ENCODE measurements at regions not wholly inside any gene's neighbourhood (a gene's known extent, or its start where the extent isn't known, plus 50 kb on each side); places are given as distances from the start of the nearest gene placed in this dataset.
"Not testable (repeated sequence)": the region's sequence is repeated elsewhere in the genome, so short reads cannot be mapped to it uniquely, and the experiment has no call there.

DNA sequence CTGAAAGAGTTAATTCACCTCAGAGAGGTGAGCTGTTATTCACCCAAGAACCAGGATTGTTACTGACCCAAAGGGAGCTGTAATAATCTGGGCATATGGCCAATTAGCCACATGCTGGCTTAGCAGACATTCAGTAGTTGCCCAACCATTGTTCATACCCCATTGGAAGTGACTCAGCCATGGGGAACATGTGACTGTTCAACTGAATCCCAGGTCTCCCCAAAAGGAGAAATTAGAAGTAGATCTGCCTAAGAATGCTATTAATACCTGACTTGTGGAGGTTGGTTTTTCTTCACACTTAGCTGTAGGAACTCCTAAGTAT lies 272.6 kb upstream of the UBE2E3 start:
- Mint-ChIP-seq H3K4me3 (no peak overlapping the region), H3K27ac (no peak overlapping the region), H3K27me3 (peaks cover 3% of the 10 kb centered on the region), H3K9me3 (no peaks in the 10 kb centered on the region), H3K4me1 (no peaks in the 10 kb centered on the region), H3K36me3 (ENCODE audit: low read depth) (no peaks in the 10 kb centered on the region)
- ATAC-seq (replicated peaks): no peak

DNA sequence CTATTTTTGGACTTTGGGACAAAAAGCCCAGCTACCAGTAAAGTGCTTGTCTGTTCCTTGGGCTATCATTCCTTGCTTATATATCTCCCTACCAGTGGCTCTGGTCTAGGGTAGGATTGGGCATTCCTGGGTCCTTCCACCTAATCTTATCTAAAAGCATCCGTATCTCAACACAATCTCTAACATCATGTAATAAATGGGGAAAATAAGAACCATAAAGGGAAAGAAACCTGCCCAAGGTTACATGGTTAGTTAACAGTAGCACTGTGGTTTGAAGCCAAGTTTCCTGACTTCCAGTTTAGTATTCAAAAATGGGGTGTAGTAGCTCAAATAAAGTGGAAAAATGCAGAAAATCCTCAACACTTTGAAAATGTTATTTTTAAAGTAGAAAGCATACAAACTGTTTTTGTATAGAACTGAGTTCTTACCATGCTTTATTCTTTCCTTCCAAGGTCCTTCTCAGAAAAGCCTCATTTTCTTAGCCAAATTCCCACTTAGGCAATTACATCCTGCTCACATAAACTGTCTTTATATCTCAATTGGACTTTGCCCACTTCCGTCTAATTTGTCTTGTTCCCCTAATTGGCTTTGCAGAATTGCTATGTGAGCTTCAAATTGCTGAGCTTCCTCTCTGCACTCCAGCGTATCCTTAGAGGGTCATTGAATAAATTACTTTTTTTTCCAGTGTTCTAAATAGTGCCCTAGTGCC lies 273.1 kb upstream of the UBE2E3 start:
- no peaks in the 10 kb centered on the region for H3K4me1 Mint-ChIP-seq
- no peaks in the 10 kb centered on the region for H3K9me3 Mint-ChIP-seq

DNA sequence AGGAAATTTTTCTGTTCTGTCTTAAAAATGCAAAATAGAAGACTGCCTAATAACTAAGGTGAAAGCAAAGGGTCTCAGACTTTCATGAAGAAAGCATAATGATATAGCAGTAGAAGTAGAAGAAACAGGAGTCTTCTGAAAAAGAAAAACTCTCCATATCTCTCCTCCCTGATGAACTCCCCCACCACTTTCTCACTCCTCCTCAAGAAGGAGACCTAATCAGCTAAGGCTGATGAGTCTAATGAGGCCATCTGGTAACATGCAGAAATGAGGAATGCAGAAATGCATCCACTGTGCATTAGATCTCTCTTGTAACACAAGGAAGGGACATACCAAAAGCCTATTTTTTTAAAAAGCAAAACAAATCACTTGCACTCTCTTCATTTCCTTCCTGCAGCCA lies 273.7 kb upstream of the UBE2E3 start:
- no peaks in the 10 kb centered on the region for H3K36me3 Mint-ChIP-seq (ENCODE audit: low read depth)
- H3K27me3 Mint-ChIP-seq: peaks cover 3% of the 10 kb centered on the region
- no peaks in the 10 kb centered on the region for H3K4me1 Mint-ChIP-seq
- no peak for ATAC-seq (replicated peaks)
- H3K9me3 Mint-ChIP-seq: no peaks in the 10 kb centered on the region
- no peak overlapping the region for H3K27ac Mint-ChIP-seq
- H3K4me3 Mint-ChIP-seq: no peak overlapping the region

More for the DNA sequence above, 273.1 kb upstream of the UBE2E3 start:
- Mint-ChIP-seq H3K27me3 (peaks cover 3% of the 10 kb centered on the region), H3K27ac (no peak overlapping the region), H3K36me3 (ENCODE audit: low read depth) (no peaks in the 10 kb centered on the region), H3K4me3 (no peak overlapping the region)
- ATAC-seq (replicated peaks): no peak

DNA sequence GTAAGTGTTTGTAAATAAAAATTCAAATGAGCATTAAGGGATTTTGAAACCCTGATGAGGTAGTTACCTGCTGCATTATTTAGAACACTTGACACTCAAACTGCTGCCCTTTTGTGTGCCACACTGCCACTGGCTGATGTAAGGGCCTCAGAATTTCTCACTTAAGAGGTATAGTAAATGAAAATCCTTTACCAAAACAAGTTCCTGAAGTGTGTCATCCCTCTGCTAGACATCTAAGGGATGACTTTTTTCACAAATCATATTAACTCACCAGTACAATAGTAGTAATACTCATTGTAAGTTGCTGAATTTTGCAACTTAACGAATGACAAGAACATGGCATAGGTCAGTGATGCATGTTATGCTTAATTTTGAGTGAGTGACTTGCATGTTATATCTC lies 274.9 kb upstream of the UBE2E3 start:
- no peaks in the 10 kb centered on the region for H3K36me3 Mint-ChIP-seq (ENCODE audit: low read depth)
- H3K4me3 Mint-ChIP-seq: no peak overlapping the region
- peaks cover 3% of the 10 kb centered on the region for H3K27me3 Mint-ChIP-seq
- no peaks in the 10 kb centered on the region for H3K4me1 Mint-ChIP-seq
- no peak overlapping the region for H3K27ac Mint-ChIP-seq
- H3K9me3 Mint-ChIP-seq: no peaks in the 10 kb centered on the region
- no peak for ATAC-seq (replicated peaks)

- no peak overlapping the region for H3K4me3 Mint-ChIP-seq
- H3K27ac Mint-ChIP-seq: no peak overlapping the region
- H3K27me3 Mint-ChIP-seq: peaks cover 3% of the 10 kb centered on the region
- no peaks in the 10 kb centered on the region for H3K4me1 Mint-ChIP-seq
- H3K36me3 Mint-ChIP-seq (ENCODE audit: low read depth): no peaks in the 10 kb centered on the region
- no peak for ATAC-seq (replicated peaks)
- no peaks in the 10 kb centered on the region for H3K9me3 Mint-ChIP-seq
Observed at GRCh38 chr2:180705122-180705521, 275.3 kb upstream of the UBE2E3 start.

DNA sequence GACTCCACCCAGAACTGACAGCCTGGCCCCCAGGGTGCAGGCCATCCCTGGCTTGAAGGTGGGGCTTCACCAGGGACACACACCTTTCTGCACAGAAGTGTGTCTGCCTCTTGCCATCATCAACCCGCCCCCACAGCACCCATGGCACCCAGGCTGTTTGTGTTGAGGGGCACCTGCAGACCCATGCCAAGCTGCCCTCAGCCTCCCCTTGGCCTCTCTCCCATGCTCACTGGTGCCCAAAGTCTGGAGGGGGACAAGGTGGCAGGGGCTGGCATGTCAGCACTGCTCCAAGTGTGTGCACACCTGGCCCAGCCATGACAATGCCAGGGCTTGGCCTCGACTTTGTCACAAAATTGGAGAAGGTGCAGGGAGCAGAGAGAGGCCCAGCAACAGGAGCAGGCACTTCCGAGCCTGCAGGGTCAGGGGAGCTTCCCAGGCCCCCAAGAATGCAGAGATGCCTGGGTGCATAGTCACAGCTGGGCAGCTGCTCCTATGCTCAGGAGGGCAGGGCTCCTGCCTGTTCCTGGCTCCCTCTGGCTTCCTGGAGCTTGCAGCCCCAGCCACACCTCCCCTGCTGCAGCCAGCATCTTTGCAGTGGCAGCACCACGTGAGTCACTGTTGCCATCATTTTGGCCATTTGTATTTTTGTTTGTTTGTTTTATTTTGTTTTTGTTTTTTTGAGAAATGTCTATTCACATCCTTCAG lies 280.6 kb upstream of the UBE2E3 start:
- Mint-ChIP-seq H3K36me3 (ENCODE audit: low read depth) (no peaks in the 10 kb centered on the region), H3K4me3 (no peak overlapping the region), H3K4me1 (no peaks in the 10 kb centered on the region), H3K9me3 (no peaks in the 10 kb centered on the region), H3K27me3 (no peaks in the 10 kb centered on the region), H3K27ac (no peak overlapping the region)
- ATAC-seq (replicated peaks): peak; percentile 19

- no peak overlapping the region for H3K4me3 Mint-ChIP-seq
- no peaks in the 10 kb centered on the region for H3K36me3 Mint-ChIP-seq (ENCODE audit: low read depth)
Observed at GRCh38 chr2:180698668-180699067, 281.7 kb upstream of the UBE2E3 start.

GRCh38 chr2:180695586-180696401 lies 284.6 kb upstream of the UBE2E3 start:
- no peak for ATAC-seq (replicated peaks)
- Mint-ChIP-seq H3K36me3 (ENCODE audit: low read depth) (no peaks in the 10 kb centered on the region), H3K4me3 (no peak overlapping the region), H3K27ac (no peak overlapping the region), H3K9me3 (no peaks in the 10 kb centered on the region), H3K27me3 (peaks cover 3% of the 10 kb centered on the region), H3K4me1 (no peaks in the 10 kb centered on the region)

More at GRCh38 chr2:180698668-180699067, 281.7 kb upstream of the UBE2E3 start:
- no peaks in the 10 kb centered on the region for H3K9me3 Mint-ChIP-seq
- no peak overlapping the region for H3K27ac Mint-ChIP-seq
- ATAC-seq (replicated peaks): no peak
- H3K4me1 Mint-ChIP-seq: no peaks in the 10 kb centered on the region
- peaks cover 3% of the 10 kb centered on the region for H3K27me3 Mint-ChIP-seq

DNA sequence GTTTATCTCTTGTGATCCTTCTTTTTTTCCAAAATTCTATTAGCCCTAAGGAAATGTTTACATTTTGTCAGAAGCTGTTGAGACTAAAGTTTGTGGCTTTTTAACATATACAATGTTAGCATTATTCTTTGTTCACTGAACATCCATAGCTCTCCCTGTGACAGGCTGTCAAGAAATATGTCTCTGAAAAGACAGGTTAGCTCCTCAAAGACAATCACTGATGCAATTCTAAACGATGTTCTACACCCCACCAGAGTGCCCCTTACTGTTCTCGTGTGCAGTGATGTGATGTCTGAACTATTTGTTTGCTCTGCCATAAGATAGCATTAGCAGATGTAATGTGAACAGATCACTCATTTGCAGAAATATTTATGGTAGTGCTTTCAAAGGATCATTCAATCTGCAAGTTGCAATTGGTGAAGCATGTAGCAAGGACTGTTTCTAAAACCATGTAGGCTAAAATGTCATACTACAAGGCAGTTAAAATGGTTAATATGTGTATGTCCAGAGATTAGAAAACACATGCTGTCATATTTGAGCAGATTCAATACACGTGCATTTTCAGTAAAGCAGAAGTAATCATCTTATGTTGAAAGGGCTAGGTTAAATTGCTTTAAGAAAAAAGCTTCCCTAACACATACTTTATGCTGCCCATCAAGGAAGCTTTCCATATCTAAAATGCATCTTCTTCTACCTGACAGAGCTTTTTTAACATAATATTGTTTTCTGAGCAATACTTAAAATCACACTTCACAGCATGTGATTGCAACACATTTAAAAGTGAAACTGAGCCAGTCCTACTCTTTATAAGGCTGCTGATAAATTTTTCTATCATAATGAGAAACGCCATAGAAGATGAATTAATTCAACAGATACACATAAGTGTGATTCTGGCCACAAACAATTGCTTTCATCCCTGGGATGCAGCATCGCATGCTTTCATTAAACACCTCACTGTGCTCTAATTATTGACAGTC lies 285.7 kb upstream of the UBE2E3 start:
- Mint-ChIP-seq H3K27ac (no peak overlapping the region), H3K9me3 (no peaks in the 10 kb centered on the region), H3K4me1 (no peaks in the 10 kb centered on the region), H3K27me3 (peaks cover 6% of the 10 kb centered on the region), H3K4me3 (no peak overlapping the region), H3K36me3 (ENCODE audit: low read depth) (no peaks in the 10 kb centered on the region)
- ATAC-seq (replicated peaks): no peak

GRCh38 chr2:180692322-180692721 lies 288.1 kb upstream of the UBE2E3 start:
- no peak for ATAC-seq (replicated peaks)
- no peak overlapping the region for H3K27ac Mint-ChIP-seq
- peaks cover 11% of the 10 kb centered on the region for H3K27me3 Mint-ChIP-seq
- H3K4me1 Mint-ChIP-seq: no peaks in the 10 kb centered on the region
- no peak overlapping the region for H3K4me3 Mint-ChIP-seq
- no peaks in the 10 kb centered on the region for H3K36me3 Mint-ChIP-seq (ENCODE audit: low read depth)
- H3K9me3 Mint-ChIP-seq: no peaks in the 10 kb centered on the region

- H3K9me3 Mint-ChIP-seq; H3K27ac Mint-ChIP-seq; H3K4me3 Mint-ChIP-seq; ATAC-seq (replicated peaks); H3K36me3 Mint-ChIP-seq (ENCODE audit: low read depth); H3K4me1 Mint-ChIP-seq: not testable (repeated sequence)
- H3K27me3 Mint-ChIP-seq: peaks cover 11% of the 10 kb centered on the region
Observed at GRCh38 chr2:180691855-180692223, 288.6 kb upstream of the UBE2E3 start.

GRCh38 chr2:180691186-180691854 lies 289.1 kb upstream of the UBE2E3 start:
- H3K27ac Mint-ChIP-seq; H3K9me3 Mint-ChIP-seq; H3K4me3 Mint-ChIP-seq; H3K36me3 Mint-ChIP-seq (ENCODE audit: low read depth); H3K4me1 Mint-ChIP-seq; ATAC-seq (replicated peaks): not testable (repeated sequence)
- peaks cover 11% of the 10 kb centered on the region for H3K27me3 Mint-ChIP-seq

DNA sequence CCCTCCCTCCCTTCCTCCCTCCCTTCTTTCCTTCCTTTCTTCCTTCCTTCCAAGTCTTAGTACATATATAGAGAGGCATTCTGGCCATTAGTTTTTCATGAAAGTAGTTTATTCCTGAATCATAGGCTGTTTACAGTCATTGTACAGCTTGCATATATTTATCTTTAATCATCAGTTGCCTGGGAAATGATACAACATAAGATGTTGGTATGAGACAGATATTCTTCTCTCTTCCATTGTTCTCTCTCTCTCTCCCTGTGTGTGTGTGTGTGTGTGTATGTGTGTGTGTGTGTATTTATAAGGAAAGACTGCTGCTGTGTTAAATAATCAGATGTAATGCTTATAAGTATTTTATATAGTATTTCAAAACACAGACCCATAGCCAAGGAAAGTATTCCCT lies 289.8 kb upstream of the UBE2E3 start:
- H3K4me1 Mint-ChIP-seq: no peaks in the 10 kb centered on the region
- peaks cover 11% of the 10 kb centered on the region for H3K27me3 Mint-ChIP-seq
- no peak overlapping the region for H3K27ac Mint-ChIP-seq
- H3K36me3 Mint-ChIP-seq (ENCODE audit: low read depth): no peaks in the 10 kb centered on the region
- no peak for ATAC-seq (replicated peaks)
- no peaks in the 10 kb centered on the region for H3K9me3 Mint-ChIP-seq
- H3K4me3 Mint-ChIP-seq: no peak overlapping the region

- no peaks in the 10 kb centered on the region for H3K9me3 Mint-ChIP-seq
- H3K36me3 Mint-ChIP-seq (ENCODE audit: low read depth): no peaks in the 10 kb centered on the region
- H3K4me1 Mint-ChIP-seq: no peaks in the 10 kb centered on the region
- ATAC-seq (replicated peaks): no peak
- H3K27ac Mint-ChIP-seq: no peak overlapping the region
- H3K4me3 Mint-ChIP-seq: no peak overlapping the region
- H3K27me3 Mint-ChIP-seq: peaks cover 29% of the 10 kb centered on the region
Observed at GRCh38 chr2:180682871-180683270, 297.5 kb upstream of the UBE2E3 start.
